Parathyroid adenoma (tissue), 2 donors: ENCODE measurements at regions not wholly inside any gene's neighbourhood (a gene's known extent, or its start where the extent isn't known, plus 50 kb on each side); places are given as distances from the start of the nearest gene placed in this dataset.

Experiments used
- H2AFZ ChIP-seq: fragments of 300-600 bp; sonication (generic); one replicate; pipeline ENCODE4 v1.7.0; 2017; ENCODE audit warnings: antibody characterized with exemption, mild to moderate bottlenecking
- H3K27ac ChIP-seq: fragments of 300-600 bp; sonication (generic); one replicate; pipeline ENCODE4 v1.7.0; 2017
- H3K27me3 ChIP-seq: fragments of 300-600 bp; sonication (generic); one replicate; pipeline ENCODE4 v1.7.0; 2017; ENCODE audit warnings: low read length; ENCODE audit not compliant: control insufficient read depth, insufficient read depth
- H3K36me3 ChIP-seq: fragments of 300-600 bp; sonication (generic); one replicate; pipeline ENCODE4 v1.7.0; 2017; ENCODE audit warnings: low read length; ENCODE audit not compliant: control insufficient read depth, insufficient read depth
- H3K4me1 ChIP-seq: fragments of 300-600 bp; sonication (generic); one replicate; pipeline ENCODE4 v1.7.0; 2017; ENCODE audit warnings: control low read depth
- H3K4me2 ChIP-seq: fragments of 300-600 bp; sonication (generic); one replicate; pipeline ENCODE4 v1.7.0; 2017; ENCODE audit warnings: low read length
- H3K4me3 ChIP-seq: fragments of 300-600 bp; sonication (generic); one replicate; pipeline ENCODE4 v1.7.0; 2017; ENCODE audit warnings: low read depth, low read length
- H3K79me2 ChIP-seq: fragments of 300-600 bp; sonication (generic); one replicate; pipeline ENCODE4 v1.7.0; 2017; ENCODE audit warnings: control low read depth
- H3K9ac ChIP-seq: fragments of 300-600 bp; sonication (generic); one replicate; pipeline ENCODE4 v1.7.0; 2017; ENCODE audit warnings: mild to moderate bottlenecking
- H3K9me3 ChIP-seq: fragments of 300-600 bp; sonication (generic); one replicate; pipeline ENCODE4 v1.7.0; 2017; ENCODE audit warnings: low read length; ENCODE audit not compliant: control insufficient read depth
- CTCF ChIP-seq: fragments of 300-600 bp; sonication (generic); IDR thresholded peaks from one replicate; pipeline ENCODE4 v1.7.0; 2017; ENCODE audit warnings: antibody characterized with exemption, mild to moderate bottlenecking
- donor health status: primary hyperparathyroidism.

GRCh38 chr5:117880932-117881331 lies 1107.4 kb downstream of the DTWD2 start:
- no peak overlapping the region for H3K4me3 ChIP-seq
- H3K27me3 ChIP-seq: no peaks in the 10 kb centered on the region
- H3K9ac ChIP-seq: no peak overlapping the region
- TF ChIP-seq CTCF: no peak
- H3K36me3 ChIP-seq: no peaks in the 10 kb centered on the region
- H3K27ac ChIP-seq: no peak overlapping the region
- H3K4me2 ChIP-seq: no peak overlapping the region
- no peaks in the 10 kb centered on the region for H3K79me2 ChIP-seq
- no peaks in the 10 kb centered on the region for H3K9me3 ChIP-seq
- H2AFZ ChIP-seq: no peak overlapping the region
- H3K4me1 ChIP-seq: no peaks in the 10 kb centered on the region

GRCh38 chr5:117877731-117878130 lies 1110.6 kb downstream of the DTWD2 start:
- no peak overlapping the region for H3K4me2 ChIP-seq
- H3K79me2 ChIP-seq: no peaks in the 10 kb centered on the region
- no peak overlapping the region for H3K4me3 ChIP-seq
- no peak overlapping the region for H2AFZ ChIP-seq
- no peaks in the 10 kb centered on the region for H3K9me3 ChIP-seq
- H3K36me3 ChIP-seq: no peaks in the 10 kb centered on the region
- H3K27ac ChIP-seq: no peak overlapping the region
- no peak overlapping the region for H3K9ac ChIP-seq
- H3K4me1 ChIP-seq: no peaks in the 10 kb centered on the region
- no peak for TF ChIP-seq CTCF
- H3K27me3 ChIP-seq: no peaks in the 10 kb centered on the region

GRCh38 chr5:117872798-117873368 lies 1115.5 kb downstream of the DTWD2 start:
- no peak overlapping the region for H3K4me3 ChIP-seq
- H3K27me3 ChIP-seq: no peaks in the 10 kb centered on the region
- no peaks in the 10 kb centered on the region for H3K4me1 ChIP-seq
- no peaks in the 10 kb centered on the region for H3K36me3 ChIP-seq
- H3K4me2 ChIP-seq: no peak overlapping the region
- no peak overlapping the region for H3K9ac ChIP-seq
- no peaks in the 10 kb centered on the region for H3K9me3 ChIP-seq
- H2AFZ ChIP-seq: no peak overlapping the region
- H3K79me2 ChIP-seq: no peaks in the 10 kb centered on the region
- H3K27ac ChIP-seq: no peak overlapping the region
- no peak for TF ChIP-seq CTCF

GRCh38 chr5:117869596-117869995 lies 1118.8 kb downstream of the DTWD2 start:
- Histone ChIP-seq H3K4me2 (no peak overlapping the region), H3K9me3 (no peaks in the 10 kb centered on the region)

More at GRCh38 chr5:117869596-117869995, 1118.8 kb downstream of the DTWD2 start:
- Histone ChIP-seq H3K36me3 (no peaks in the 10 kb centered on the region), H3K79me2 (no peaks in the 10 kb centered on the region), H3K4me1 (no peaks in the 10 kb centered on the region), H2AFZ (no peak overlapping the region), H3K27me3 (no peaks in the 10 kb centered on the region), H3K27ac (no peak overlapping the region), H3K4me3 (no peak overlapping the region), H3K9ac (no peak overlapping the region)
- no peak for TF ChIP-seq CTCF
